HG02981 (cell line): ENCODE measurements at regions not wholly inside any gene's neighbourhood (a gene's known extent, or its start where the extent isn't known, plus 50 kb on each side); places are given as distances from the start of the nearest gene placed in this dataset.
A peak's percentile ranks its signal among the peaks of the same experiment; 100 is the strongest.
"Not testable (repeated sequence)": the region's sequence is repeated elsewhere in the genome, so short reads cannot be mapped to it uniquely, and the experiment has no call there.

Experiments
- ATAC-seq: cut with Tn5 transposase; IDR thresholded peaks from one replicate; pipeline ENCODE4 v1.9.1; 2021; ENCODE audit warnings: mild to moderate bottlenecking, moderate library complexity; ENCODE audit not compliant: unreplicated experiment

GRCh38 chr5:89191374-89191773 lies 308.4 kb upstream of the MEF2C start:
- no peak for ATAC-seq

- no peak for ATAC-seq
Measured at GRCh38 chr5:89190515-89191265, 307.7 kb upstream of the MEF2C start.

- ATAC-seq, result peak; percentile 70
Measured at GRCh38 chr5:89187883-89188465, 305.0 kb upstream of the MEF2C start.

- peak; percentile 15 for ATAC-seq
Measured at GRCh38 chr5:89187268-89187667, 304.3 kb upstream of the MEF2C start.

- no peak for ATAC-seq
Measured at GRCh38 chr5:89181546-89181945, 298.6 kb upstream of the MEF2C start.

DNA sequence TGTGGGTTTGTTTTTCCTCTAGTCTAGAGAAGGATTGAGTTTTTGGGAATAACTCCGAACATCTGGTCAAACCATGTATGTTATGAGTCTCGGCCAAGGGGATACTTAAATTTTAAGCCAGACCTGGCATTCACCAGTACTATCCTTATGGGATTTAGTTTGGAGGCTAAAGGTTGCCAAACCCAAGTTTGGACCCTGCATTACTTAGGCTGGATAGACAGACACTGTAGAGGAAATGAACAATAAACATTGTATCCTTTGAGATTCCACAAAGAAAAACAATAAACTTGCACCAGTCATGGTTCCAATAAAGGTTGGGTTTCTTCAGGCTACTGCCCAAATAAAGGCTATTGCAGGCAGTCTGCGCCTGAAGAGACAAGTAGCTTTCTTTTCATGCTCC lies 296.7 kb upstream of the MEF2C start:
- ATAC-seq, result no peak

GRCh38 chr5:89178541-89178940 lies 295.6 kb upstream of the MEF2C start:
- no peak for ATAC-seq

DNA sequence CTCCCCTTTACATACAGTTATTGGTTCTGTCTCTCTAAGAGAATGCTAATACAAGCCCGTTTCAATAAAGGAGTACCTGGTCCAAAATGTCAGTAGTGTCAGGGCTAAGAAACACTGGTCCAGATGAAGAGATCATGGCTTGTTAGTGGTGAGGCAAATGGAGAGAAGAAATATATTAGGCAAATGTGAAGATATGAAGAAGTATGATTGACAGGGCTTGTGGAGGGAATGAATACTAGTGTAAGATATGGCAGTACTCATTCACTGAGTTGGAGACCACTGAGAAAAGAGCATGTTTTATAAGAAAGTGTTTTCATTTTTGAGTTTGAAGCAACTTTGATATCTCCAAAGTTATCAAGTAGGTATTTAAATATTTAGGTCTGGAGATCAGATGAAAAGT lies 290.5 kb upstream of the MEF2C start:
- ATAC-seq, result no peak

DNA sequence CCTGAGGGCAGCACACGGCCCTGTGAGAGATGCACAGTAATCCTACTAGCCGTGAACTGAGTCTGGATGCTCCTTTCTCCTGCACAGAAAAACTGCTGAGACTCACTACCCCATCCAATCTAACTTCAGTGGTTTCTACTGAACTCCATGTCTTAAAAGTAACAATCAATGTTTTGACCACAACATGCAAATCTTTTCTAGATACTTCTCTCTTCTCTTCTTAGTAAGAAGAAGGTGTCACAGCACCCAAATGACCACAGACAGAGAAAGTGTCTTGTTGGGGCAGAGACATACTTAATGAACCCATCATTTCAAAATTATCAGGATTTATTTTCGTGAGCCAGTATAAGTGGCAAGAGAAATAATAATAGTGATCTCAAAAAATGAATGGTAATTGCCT lies 285.8 kb upstream of the MEF2C start:
- ATAC-seq, result peak; percentile 97

DNA sequence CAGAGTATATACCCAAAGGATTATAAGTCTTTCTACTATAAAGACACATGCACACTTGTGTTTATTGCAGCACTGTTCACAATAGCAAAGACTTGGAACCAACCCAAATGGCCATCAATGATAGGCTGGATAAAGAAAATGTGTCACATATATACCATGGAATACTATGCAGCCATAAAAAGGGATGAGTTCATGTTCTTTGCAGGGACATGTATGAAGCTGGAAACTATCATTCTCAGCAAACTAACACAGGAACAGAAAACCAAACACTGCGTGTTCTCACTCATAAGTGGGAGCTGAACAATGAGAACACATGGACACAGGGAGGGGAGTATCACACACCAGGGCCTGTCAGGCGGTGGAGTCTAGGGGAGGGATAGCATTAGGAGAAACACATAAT lies 281.7 kb upstream of the MEF2C start:
- ATAC-seq, result not testable (repeated sequence)

DNA sequence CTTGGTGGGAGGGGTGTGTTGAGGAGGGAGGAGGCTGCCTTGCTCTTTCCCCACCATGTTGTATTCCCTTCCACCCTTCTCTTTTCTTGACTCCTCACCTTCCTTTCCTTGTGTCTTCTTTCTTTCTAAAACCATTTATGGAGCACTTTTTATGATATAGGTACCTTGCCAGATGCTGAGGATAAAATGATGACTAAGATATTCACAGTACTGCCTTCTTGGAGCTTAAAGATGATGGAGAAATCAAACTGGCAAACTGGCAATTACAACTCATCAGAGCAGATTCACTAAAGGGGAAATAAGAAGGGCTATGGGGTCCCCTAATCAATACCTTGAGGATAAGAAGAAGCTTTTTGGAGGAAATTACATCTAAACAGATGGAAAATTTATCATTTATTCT lies 273.2 kb upstream of the MEF2C start:
- no peak for ATAC-seq

GRCh38 chr5:89147031-89147430 lies 264.0 kb upstream of the MEF2C start:
- no peak for ATAC-seq

- ATAC-seq, result no peak
Measured at GRCh38 chr5:89137148-89137547, 254.2 kb upstream of the MEF2C start.

DNA sequence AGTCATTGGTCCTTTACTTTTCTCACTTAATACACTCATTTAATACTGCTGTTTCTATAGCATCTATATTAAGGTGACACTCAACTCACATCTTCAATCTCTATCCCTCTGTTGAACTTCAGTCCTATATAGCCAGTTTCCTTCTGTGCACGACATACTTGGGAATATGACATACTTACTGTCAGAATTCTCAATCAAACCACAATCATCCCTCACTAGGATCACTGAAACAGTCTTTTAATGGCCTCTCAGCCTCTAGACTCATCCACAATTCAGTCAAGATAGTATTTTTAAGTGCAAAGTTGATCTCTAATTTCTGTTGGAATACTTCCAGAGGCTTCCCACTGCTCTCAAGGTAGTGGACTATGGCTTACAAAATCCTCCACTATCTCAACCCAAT lies 251.0 kb upstream of the MEF2C start:
- ATAC-seq, result no peak

DNA sequence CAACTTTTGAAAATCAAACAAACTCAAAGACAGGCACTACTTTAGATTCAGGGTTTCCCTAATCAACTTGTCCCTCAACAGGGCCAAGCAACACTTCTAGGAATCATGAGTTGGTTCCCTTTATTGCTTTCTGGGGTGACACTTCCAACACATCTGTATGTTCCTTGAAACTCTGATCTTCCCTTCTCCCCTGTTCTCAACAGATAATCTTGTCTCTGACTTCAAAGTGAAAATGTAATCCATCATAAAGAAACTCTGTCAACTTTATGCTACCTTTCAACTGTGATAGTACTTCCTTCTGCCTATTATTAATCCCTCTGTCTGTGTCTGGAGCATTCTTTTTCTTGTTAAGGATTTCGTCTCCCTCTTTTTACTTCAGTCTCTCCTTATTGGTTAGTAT lies 250.1 kb upstream of the MEF2C start:
- ATAC-seq, result no peak

GRCh38 chr5:89130851-89131250 lies 247.9 kb upstream of the MEF2C start:
- ATAC-seq, result no peak

- no peak for ATAC-seq
Measured at GRCh38 chr5:89129941-89130340, 247.0 kb upstream of the MEF2C start.

- no peak for ATAC-seq
Measured at GRCh38 chr5:89128906-89129625, 246.1 kb upstream of the MEF2C start.

- ATAC-seq, result no peak
Measured at GRCh38 chr5:89128092-89128491, 245.1 kb upstream of the MEF2C start.

- ATAC-seq, result no peak
Measured at GRCh38 chr5:89127191-89127590, 244.2 kb upstream of the MEF2C start.

DNA sequence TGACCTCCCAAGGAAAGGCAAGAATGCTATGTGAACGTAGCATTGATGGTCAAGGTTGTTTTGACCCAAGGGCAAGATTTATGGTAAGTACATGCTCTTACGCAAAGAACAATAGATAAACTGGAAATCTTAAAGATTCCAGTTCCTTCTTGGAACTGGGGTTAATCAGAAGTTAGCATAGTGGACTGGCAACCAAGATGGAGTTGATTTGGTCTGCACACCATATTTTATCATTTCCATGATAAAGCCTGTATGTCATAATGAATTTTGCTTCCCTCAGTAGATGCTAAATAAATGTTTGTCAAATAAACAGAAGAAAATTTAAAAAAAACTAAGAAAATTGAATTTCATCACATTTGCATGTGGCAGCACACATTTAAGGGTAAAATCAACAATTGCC lies 242.4 kb upstream of the MEF2C start:
- no peak for ATAC-seq

GRCh38 chr5:89123581-89123980 lies 240.6 kb upstream of the MEF2C start:
- ATAC-seq, result no peak
